ENCODE measurements at regions not wholly inside any gene's neighbourhood (a gene's known extent, or its start where the extent isn't known, plus 50 kb on each side); places are given as distances from the start of the nearest gene placed in this dataset.

- no peak for DNase-seq (ENCODE audit: low read depth)
These were observed 53.8 kb upstream of the FBN2 start for GRCh38 chr5:128591598-128592455.

GRCh38 chr5:128596071-128596470 is 58.0 kb upstream of the FBN2 start:
- no peak for DNase-seq (ENCODE audit: low read depth)

- DNase-seq (ENCODE audit: low read depth): no peak
These were observed 59.1 kb upstream of the FBN2 start for GRCh38 chr5:128597156-128597555.

GRCh38 chr5:128613128-128613527 is 75.1 kb upstream of the FBN2 start:
- no peak for DNase-seq (ENCODE audit: low read depth)

- no peak for DNase-seq (ENCODE audit: low read depth)
These were observed 75.7 kb upstream of the FBN2 start for GRCh38 chr5:128613766-128614165.

GRCh38 chr5:128615578-128615977 is 77.5 kb upstream of the FBN2 start:
- no peak for DNase-seq (ENCODE audit: low read depth)

- DNase-seq (ENCODE audit: low read depth): no peak
These were observed 88.6 kb upstream of the FBN2 start for GRCh38 chr5:128626536-128627090.

GRCh38 chr5:128627939-128628338 is 89.9 kb upstream of the FBN2 start:
- no peak for DNase-seq (ENCODE audit: low read depth)

GRCh38 chr5:128629157-128629556 is 91.1 kb upstream of the FBN2 start:
- DNase-seq (ENCODE audit: low read depth): no peak

- DNase-seq (ENCODE audit: low read depth): no peak
These were observed 92.1 kb upstream of the FBN2 start for GRCh38 chr5:128630121-128630520.

- no peak for DNase-seq (ENCODE audit: low read depth)
These were observed 93.7 kb upstream of the FBN2 start for GRCh38 chr5:128631771-128632170.

GRCh38 chr5:128632264-128632663 is 94.2 kb upstream of the FBN2 start:
- DNase-seq (ENCODE audit: low read depth): no peak

GRCh38 chr5:128633901-128634300 is 95.9 kb upstream of the FBN2 start:
- DNase-seq (ENCODE audit: low read depth): no peak

- DNase-seq (ENCODE audit: low read depth): no peak
These were observed 97.3 kb upstream of the FBN2 start for GRCh38 chr5:128635379-128635778.

- no peak for DNase-seq (ENCODE audit: low read depth)
These were observed 98.3 kb upstream of the FBN2 start for GRCh38 chr5:128636361-128636760.

- no peak for DNase-seq (ENCODE audit: low read depth)
These were observed 99.0 kb upstream of the FBN2 start for GRCh38 chr5:128637031-128637430.

- no peak for DNase-seq (ENCODE audit: low read depth)
These were observed 103.8 kb upstream of the FBN2 start for GRCh38 chr5:128641861-128642260.

- no peak for DNase-seq (ENCODE audit: low read depth)
These were observed 106.8 kb upstream of the FBN2 start for GRCh38 chr5:128644863-128645262.

GRCh38 chr5:128645581-128645980 is 107.5 kb upstream of the FBN2 start:
- no peak for DNase-seq (ENCODE audit: low read depth)

GRCh38 chr5:128646176-128646575 is 108.1 kb upstream of the FBN2 start:
- DNase-seq (ENCODE audit: low read depth): no peak

- DNase-seq (ENCODE audit: low read depth): no peak
These were observed 111.1 kb upstream of the FBN2 start for GRCh38 chr5:128649192-128649591.

GRCh38 chr5:128662997-128663396 is 125.0 kb upstream of the FBN2 start:
- DNase-seq (ENCODE audit: low read depth): no peak

- DNase-seq (ENCODE audit: low read depth): no peak
These were observed 127.8 kb upstream of the FBN2 start for GRCh38 chr5:128665747-128666355.
